Vagina (tissue), 2 donors: ENCODE measurements at regions not wholly inside any gene's neighbourhood (a gene's known extent, or its start where the extent isn't known, plus 50 kb on each side); places are given as distances from the start of the nearest gene placed in this dataset.

Source experiments
- DNase-seq, 2 donors: peaks; one replicate each; pipeline ENCODE4 v3.0.0-alpha.2; 2017; ENCODE audit errors: extremely low spot score in 2 of 2
- H3K27ac ChIP-seq: fragments of 200-600 bp; sonication (generic); one replicate; pipeline ENCODE4 v1.5.1; 2019
- H3K27me3 ChIP-seq: fragments of 200-600 bp; sonication (generic); one replicate; pipeline ENCODE4 v1.5.1; 2019
- H3K36me3 ChIP-seq, 2 donors: fragments of 200-600 bp; sonication (generic); one replicate each; pipeline ENCODE4 v1.5.1; 2017 to 2019
- H3K4me1 ChIP-seq: fragments of 200-600 bp; sonication (generic); one replicate; pipeline ENCODE4 v1.5.1; 2019
- H3K4me3 ChIP-seq, 2 donors: fragments of 200-600 bp; sonication (generic); 1 replicate in 1 of 2; 2 replicates in 1 of 2; pipeline ENCODE4 v1.5.1; 2016 to 2019
- H3K9me3 ChIP-seq: fragments of 200-600 bp; sonication (generic); one replicate; pipeline ENCODE4 v1.5.1; 2019
- POLR2A ChIP-seq, 2 donors: fragments of 450-650 bp; IDR thresholded peaks; one replicate each; pipeline ENCODE4 v1.6.1; 2017; ENCODE audit warnings: antibody characterized with exemption in 2 of 2, mild to moderate bottlenecking in 2 of 2, moderate library complexity in 2 of 2
- POLR2AphosphoS5 ChIP-seq, 2 donors: sonication (generic); formaldehyde crosslinking; IDR thresholded peaks; one replicate each; pipeline ENCODE4 v1.9.0; 2017; ENCODE audit warnings: antibody characterized with exemption in 2 of 2, mild to moderate bottlenecking in 2 of 2, low read depth in 1 of 2; ENCODE audit not compliant: insufficient read depth in 1 of 2
- intact Hi-C: fragments of 100-400 bp; cut with DNase I; formaldehyde crosslinking; loops from one replicate; pipeline ENCODE4 v1.15.1; 2023
- TF ChIP-seq, protein P1 (sequence below), 3 experiments: fragments of 450-650 bp in 2 of 3; fragments of 200-600 bp in 1 of 3; sonication (generic) in 1 of 3; IDR thresholded peaks; one replicate each; pipeline ENCODE4 v1.5.1; 2017 to 2019; ENCODE audit warnings: antibody characterized with exemption in 3 of 3, mild to moderate bottlenecking in 2 of 3, moderate library complexity in 2 of 3

DNA sequence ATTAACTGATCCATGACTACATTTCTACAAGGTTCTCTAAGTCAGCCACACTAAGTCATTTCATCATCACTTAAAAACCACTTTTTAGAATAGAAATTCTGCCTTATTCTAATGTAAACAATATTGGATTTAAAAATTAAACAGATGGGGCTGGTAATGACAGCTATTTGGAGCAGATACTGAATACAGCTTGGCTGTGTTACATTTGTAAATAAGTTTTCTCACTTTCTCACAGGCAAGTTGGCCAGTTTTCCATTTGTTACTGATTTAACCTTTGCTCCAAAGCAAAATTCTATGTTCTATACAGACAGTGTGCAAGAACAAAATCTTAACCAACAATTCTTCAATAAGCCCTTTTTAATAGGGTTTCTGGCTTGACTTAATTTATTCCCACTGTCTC is 370.7 kb downstream of the GRIA2 start:
- no peak for DNase-seq
- Histone ChIP-seq H3K36me3 (no peaks in the 10 kb centered on the region), H3K27me3 (no peaks in the 10 kb centered on the region), H3K4me3 (no peak overlapping the region), H3K4me1 (no peaks in the 10 kb centered on the region), H3K9me3 (no peaks in the 10 kb centered on the region), H3K27ac (no peak overlapping the region)
- TF ChIP-seq, protein P1, sequence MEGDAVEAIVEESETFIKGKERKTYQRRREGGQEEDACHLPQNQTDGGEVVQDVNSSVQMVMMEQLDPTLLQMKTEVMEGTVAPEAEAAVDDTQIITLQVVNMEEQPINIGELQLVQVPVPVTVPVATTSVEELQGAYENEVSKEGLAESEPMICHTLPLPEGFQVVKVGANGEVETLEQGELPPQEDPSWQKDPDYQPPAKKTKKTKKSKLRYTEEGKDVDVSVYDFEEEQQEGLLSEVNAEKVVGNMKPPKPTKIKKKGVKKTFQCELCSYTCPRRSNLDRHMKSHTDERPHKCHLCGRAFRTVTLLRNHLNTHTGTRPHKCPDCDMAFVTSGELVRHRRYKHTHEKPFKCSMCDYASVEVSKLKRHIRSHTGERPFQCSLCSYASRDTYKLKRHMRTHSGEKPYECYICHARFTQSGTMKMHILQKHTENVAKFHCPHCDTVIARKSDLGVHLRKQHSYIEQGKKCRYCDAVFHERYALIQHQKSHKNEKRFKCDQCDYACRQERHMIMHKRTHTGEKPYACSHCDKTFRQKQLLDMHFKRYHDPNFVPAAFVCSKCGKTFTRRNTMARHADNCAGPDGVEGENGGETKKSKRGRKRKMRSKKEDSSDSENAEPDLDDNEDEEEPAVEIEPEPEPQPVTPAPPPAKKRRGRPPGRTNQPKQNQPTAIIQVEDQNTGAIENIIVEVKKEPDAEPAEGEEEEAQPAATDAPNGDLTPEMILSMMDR (IDR thresholded peaks at IDR 0.05), result no peak
- no peak for TF ChIP-seq POLR2AphosphoS5 (IDR thresholded peaks at IDR 0.05; ENCODE audit: insufficient read depth in 1 of 2, low read depth in 1 of 2)
- no peak for TF ChIP-seq POLR2A (IDR thresholded peaks at IDR 0.05)
- intact Hi-C loops, result no loop called here

DNA sequence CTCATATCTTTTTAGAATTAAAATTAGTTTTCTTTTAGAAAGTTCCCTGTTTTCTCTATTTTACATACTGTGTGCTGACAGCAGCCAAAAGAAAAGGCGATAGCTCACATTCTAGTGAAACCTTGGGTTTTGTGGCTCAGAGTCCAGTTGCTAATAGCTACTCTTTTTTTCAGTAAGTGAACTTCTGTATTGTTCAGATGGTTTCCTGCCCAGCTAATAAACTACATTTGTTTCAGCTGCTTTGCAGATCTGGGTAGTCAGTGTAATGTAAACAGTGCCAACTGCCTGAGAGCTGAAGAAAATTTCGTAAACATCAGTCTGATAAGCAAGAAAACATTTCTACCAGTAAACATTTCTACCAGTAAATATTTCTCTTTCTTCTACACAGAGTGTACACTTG is 370.2 kb downstream of the GRIA2 start:
- Histone ChIP-seq H3K36me3 (no peaks in the 10 kb centered on the region), H3K9me3 (no peaks in the 10 kb centered on the region), H3K27me3 (no peaks in the 10 kb centered on the region), H3K4me1 (no peaks in the 10 kb centered on the region), H3K4me3 (no peak overlapping the region), H3K27ac (no peak overlapping the region)
- TF ChIP-seq POLR2A (IDR thresholded peaks at IDR 0.05) (no peak), POLR2AphosphoS5 (IDR thresholded peaks at IDR 0.05; ENCODE audit: insufficient read depth in 1 of 2, low read depth in 1 of 2) (no peak)
- TF ChIP-seq, protein P1 (IDR thresholded peaks at IDR 0.05), result no peak
- DNase-seq, result no peak
- intact Hi-C loops, result no loop called here

DNA sequence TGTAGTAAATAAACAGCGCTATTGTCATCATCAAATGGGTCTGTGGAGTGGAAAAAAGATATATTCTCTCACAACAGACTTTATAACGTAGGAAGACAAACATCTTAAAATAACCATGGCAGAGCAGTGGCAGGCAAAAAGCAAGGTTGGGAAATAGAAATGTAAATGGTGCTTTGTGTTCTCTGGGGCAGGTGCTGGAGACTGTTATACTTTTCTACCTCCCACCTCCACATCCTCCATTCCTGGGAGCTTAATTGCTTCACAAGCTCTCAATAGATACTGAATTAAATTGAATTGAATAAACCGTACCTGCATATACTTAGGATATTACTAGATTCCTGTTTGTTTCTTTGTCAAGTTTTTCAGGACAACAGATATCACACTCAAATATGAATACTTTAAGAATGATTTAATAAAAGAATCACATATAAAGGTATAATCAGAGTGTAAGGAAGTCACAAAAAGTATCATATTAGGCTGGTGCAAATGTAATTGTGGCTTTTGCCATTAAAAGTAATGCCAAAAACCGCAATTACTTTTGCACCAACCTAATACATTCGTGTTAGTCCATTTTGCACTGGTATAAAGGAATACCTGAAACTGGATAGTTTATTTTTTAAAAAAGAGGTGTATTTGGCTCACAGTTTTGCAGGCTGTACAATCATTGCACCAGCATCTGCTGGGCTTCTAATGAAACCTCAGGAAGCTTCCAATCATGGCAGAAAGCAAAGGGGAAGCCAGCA is 367.3 kb downstream of the GRIA2 start:
- no peaks in the 10 kb centered on the region for H3K9me3 ChIP-seq
- H3K36me3 ChIP-seq, result no peaks in the 10 kb centered on the region
- DNase-seq, result no peak
- no peak overlapping the region for H3K4me3 ChIP-seq
- no peak for TF ChIP-seq POLR2AphosphoS5 (IDR thresholded peaks at IDR 0.05; ENCODE audit: insufficient read depth in 1 of 2, low read depth in 1 of 2)
- TF ChIP-seq POLR2A (IDR thresholded peaks at IDR 0.05), result no peak
- TF ChIP-seq, protein P1 (IDR thresholded peaks at IDR 0.05), result no peak
- no peaks in the 10 kb centered on the region for H3K27me3 ChIP-seq
- no peak overlapping the region for H3K27ac ChIP-seq
- intact Hi-C loops, result no loop called here
- no peaks in the 10 kb centered on the region for H3K4me1 ChIP-seq

DNA sequence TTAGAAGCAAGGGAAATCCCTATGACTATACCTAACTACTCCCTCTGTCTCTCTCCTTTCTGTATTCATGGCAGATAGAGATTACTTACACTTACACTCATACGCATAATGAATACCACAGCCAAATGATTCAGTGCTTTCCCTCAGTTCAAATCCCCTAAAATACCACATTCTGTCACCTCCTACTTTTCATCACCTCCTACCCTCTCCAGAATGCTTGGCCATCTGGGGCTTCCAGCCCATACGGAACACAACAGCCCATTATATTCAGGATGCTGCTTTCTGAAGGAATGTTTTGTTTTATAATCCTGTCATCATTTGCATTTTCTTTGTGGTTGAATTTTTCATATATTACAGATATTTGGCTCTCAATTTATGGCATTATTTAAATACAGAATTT is 361.6 kb downstream of the GRIA2 start:
- intact Hi-C loops, result no loop called here
- no peak overlapping the region for H3K4me3 ChIP-seq
- H3K9me3 ChIP-seq, result no peaks in the 10 kb centered on the region
- no peaks in the 10 kb centered on the region for H3K4me1 ChIP-seq
- TF ChIP-seq POLR2A (IDR thresholded peaks at IDR 0.05) (no peak), POLR2AphosphoS5 (IDR thresholded peaks at IDR 0.05; ENCODE audit: insufficient read depth in 1 of 2, low read depth in 1 of 2) (no peak)
- TF ChIP-seq, protein P1 (IDR thresholded peaks at IDR 0.05), result no peak
- DNase-seq, result no peak
- no peak overlapping the region for H3K27ac ChIP-seq
- H3K36me3 ChIP-seq, result no peaks in the 10 kb centered on the region
- H3K27me3 ChIP-seq, result no peaks in the 10 kb centered on the region

DNA sequence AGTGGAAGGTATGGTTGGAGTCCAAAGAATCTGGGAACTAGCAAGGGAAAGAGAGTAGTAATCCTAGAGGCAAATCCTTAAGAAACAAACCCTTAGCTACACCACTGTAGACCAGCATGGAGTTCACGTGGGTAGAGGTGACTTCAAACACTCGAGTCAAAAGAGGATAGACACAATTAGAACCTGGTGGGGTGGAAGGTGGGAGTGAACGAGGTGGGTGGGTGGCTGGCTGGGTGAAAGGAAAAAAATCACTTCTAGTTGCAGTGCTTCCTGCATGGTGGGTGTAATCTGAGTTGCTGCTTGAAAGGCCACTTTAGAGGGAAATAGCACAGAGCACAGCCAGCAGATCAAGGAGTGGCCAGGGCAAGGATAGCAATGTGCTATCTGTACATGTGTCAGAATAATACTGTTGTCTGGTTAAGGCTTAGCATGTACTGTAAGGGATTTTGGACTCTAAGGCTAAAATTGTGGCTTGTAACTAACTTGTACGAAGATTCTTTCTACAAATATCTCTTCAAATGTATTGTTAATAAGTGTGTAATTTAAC is 356.2 kb downstream of the GRIA2 start:
- H3K9me3 ChIP-seq, result no peaks in the 10 kb centered on the region
- TF ChIP-seq POLR2A (IDR thresholded peaks at IDR 0.05) (no peak), POLR2AphosphoS5 (IDR thresholded peaks at IDR 0.05; ENCODE audit: insufficient read depth in 1 of 2, low read depth in 1 of 2) (no peak)
- TF ChIP-seq, protein P1 (IDR thresholded peaks at IDR 0.05), result no peak
- H3K27me3 ChIP-seq, result no peaks in the 10 kb centered on the region
- H3K4me1 ChIP-seq, result no peaks in the 10 kb centered on the region
- no peak overlapping the region for H3K27ac ChIP-seq
- no peak overlapping the region for H3K4me3 ChIP-seq
- H3K36me3 ChIP-seq, result no peaks in the 10 kb centered on the region
- intact Hi-C loops, result no loop called here
- DNase-seq, result no peak
